HFF-Myc (cell line): ENCODE measurements at regions not wholly inside any gene's neighbourhood (a gene's known extent, or its start where the extent isn't known, plus 50 kb on each side); places are given as distances from the start of the nearest gene placed in this dataset.

Experiments used
- DNase-seq: peaks from one replicate; pipeline ENCODE4 v3.0.0-alpha.2; 2011; ENCODE audit warnings: low read depth; ENCODE audit errors: extremely low read depth
- H3K4me3 ChIP-seq: replicated peaks from 2 replicates; pipeline ENCODE4 v1.5.1; 2011; ENCODE audit warnings: low read depth, mild to moderate bottlenecking, control low read depth, low read length
- CTCF ChIP-seq: IDR thresholded peaks from 2 replicates; pipeline ENCODE4 v1.5.1; 2012; ENCODE audit warnings: mild to moderate bottlenecking, low read depth, low read length, control low read depth; ENCODE audit errors: missing control alignments

DNA sequence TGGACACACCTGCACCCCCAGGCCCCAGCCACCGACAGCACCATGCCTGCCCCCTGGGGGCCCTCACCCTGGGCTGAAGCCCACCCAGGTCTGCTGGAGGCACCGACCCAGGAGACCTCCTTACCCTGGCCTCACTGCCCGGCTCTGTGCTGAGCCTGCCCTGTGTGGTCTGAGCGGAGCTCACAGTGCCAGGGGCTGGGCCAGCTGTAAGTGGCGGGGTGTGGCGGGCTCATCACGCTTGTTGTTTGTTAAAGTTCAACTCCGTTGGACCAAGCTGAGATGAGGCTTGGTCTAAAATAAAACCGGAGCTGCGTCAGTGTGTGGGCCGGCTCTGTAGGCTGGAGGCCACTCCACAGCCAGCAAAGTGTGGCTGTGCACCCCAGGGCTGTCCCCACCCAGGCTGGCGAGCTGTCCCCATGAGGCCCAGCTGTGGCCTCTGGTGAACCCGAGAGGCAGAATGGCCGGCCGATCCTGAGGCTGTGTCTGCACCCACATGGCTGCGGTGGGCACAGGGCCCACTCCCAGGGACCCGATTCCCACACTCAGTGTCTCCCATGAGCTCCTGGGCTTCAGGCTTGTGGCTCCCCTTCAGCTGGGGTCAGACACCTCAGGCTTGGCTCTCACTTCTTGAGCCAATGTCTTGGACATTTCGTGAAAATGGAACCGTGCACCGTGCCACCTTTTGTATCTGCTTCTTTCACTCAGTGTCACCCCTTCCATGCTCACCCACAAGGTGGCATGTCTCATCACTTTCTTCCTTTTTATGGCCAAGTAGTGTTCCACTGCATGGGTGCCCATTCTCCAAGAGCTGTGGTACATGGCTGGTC lies 137.9 kb downstream of the CTTN start:
- TF ChIP-seq CTCF, result no peak
- no peak for DNase-seq

DNA sequence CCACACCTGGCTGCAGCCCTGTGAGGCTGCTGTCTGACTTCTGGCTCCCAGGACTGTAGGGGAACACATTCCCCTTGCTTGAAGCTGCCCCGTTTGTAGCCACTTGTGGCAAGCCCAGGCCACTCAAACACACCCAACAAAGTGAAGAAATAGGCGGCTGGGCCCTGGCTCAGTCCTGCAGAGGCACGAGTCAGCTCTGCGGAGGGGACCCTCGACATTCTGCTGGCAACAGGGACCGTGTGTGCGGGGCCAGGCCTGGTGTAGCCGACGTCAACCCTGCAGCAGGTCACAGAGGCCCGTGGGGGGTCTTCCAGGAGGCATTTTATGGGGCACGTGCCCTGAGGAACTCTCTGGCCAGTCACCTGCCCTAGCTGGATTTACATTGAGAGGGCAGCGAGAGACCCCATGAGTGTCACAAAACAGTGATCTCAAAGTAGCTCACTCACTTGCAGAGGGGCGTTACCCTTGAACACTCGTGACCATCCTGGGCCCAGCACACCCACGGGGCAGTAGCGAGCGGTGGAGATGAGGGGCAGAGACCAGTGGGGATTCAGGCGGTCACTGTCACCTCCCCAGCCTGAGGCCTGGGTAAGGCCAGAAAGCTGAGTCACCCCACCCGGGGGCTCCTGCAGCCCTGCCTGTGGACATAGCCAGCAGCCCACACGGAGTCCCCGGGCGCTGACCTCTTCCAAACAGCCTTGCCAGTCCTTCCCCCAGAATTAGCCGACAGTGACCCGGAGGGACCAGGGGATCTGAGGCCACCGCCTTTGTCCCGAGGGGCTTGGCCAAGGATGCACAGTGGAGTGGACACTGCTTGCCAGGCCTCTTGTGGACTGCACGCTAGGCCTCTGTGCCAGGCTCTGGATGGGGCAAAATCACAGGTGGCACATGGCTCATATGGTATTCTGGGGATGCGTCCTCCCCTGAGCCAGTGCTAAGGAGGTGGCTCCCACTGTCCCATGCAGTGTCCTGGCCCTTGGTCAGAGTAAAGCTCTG lies 139.5 kb downstream of the CTTN start:
- DNase-seq, result no peak
- no peak overlapping the region for H3K4me3 ChIP-seq

More for the DNA sequence above, 137.9 kb downstream of the CTTN start:
- H3K4me3 ChIP-seq, result no peak overlapping the region

GRCh38 chr11:70538641-70539359 lies 140.5 kb downstream of the CTTN start:
- no peak for TF ChIP-seq CTCF
- H3K4me3 ChIP-seq, result no peak overlapping the region
- no peak for DNase-seq

More for the DNA sequence above, 139.5 kb downstream of the CTTN start:
- no peak for TF ChIP-seq CTCF

DNA sequence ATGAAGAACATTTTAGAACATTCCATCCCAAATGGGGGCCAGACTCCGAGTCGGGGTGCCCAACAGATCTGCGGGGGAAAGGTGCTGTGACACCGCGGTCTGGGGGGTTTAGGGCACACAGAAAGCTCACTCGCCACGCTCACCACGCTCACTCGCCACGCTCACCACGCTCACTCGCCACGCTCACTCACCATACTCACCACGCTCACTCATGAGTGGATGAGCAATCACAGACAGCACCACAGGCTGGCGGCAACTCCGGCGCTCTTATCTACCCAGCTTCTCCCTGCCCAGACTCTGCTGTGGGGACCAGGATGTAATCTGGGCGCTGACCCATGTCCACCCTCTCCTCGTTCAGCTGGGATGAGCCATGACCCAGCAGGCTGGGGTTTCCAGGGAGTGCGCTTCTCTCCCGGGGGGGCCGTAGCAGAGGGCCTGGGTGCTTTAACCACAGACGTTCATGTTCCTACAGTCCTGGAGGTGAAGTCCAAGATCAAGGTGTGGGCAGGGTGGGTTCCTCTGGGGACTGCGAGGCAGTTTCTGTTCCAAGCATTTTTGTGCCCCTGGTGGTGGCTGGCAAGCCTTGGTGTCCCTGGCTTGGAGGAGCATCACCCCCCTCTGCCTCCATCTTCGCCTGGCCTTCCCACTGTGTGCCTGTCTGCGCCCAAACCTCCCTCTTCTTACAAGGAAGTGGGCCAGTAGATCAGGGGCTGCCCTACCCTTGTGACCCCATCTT lies 141.2 kb downstream of the CTTN start:
- no peak for DNase-seq
- no peak for TF ChIP-seq CTCF

DNA sequence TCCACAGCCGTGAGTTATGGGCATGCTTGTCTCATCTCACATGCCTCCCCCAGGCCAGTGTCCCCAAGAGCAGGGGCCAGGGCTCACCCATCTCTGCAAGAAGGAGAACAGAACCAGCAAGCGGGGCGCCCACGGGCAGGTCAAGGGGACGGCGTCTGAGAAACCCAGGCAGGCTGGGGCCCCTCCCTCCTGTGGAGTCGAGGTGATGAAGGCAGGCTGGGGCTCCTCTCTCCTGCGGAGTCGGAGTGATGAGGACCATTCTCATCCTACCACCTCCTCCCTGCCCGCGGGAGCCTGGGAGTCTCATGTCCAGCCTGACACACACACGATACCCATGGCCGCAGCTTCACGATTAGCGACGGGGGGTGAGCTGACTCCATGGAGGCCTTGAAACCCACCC lies 141.9 kb downstream of the CTTN start:
- no peak for DNase-seq
- TF ChIP-seq CTCF, result no peak
- H3K4me3 ChIP-seq, result no peak overlapping the region

More for the DNA sequence above, 141.2 kb downstream of the CTTN start:
- H3K4me3 ChIP-seq, result no peak overlapping the region

DNA sequence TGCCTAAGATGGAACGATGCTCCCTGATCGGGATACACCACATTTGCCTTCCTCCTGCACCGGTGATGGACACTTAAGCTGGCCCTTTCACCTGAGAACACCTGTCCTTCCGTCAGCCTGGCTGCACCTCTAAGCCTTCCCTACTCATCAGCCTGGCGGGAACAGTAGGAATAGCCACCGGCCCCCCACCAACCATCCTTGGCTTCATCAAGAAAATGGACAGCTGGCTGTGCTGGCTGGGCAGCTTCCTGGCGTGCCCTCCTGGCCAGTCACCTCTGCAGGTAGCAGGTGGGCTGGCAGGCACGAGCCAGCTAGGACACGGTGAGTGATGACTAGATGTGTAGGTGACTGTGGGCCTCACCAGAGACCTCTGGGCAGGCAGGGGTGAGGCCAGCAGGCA lies 142.8 kb downstream of the CTTN start:
- H3K4me3 ChIP-seq, result no peak overlapping the region
- DNase-seq, result no peak
- TF ChIP-seq CTCF, result no peak
